GM18907 (cell line): ENCODE measurements at regions not wholly inside any gene's neighbourhood (a gene's known extent, or its start where the extent isn't known, plus 50 kb on each side); places are given as distances from the start of the nearest gene placed in this dataset.
"Not testable (repeated sequence)": the region's sequence is repeated elsewhere in the genome, so short reads cannot be mapped to it uniquely, and the experiment has no call there.

Experiments used
- ATAC-seq: cut with Tn5 transposase; IDR thresholded peaks from one replicate; pipeline ENCODE4 v1.9.1; 2021; ENCODE audit warnings: mild to moderate bottlenecking, moderate library complexity; ENCODE audit not compliant: unreplicated experiment

GRCh38 chr16:5221831-5222230 is 124.2 kb upstream of the EEF2KMT start:
- not testable (repeated sequence) for ATAC-seq

DNA sequence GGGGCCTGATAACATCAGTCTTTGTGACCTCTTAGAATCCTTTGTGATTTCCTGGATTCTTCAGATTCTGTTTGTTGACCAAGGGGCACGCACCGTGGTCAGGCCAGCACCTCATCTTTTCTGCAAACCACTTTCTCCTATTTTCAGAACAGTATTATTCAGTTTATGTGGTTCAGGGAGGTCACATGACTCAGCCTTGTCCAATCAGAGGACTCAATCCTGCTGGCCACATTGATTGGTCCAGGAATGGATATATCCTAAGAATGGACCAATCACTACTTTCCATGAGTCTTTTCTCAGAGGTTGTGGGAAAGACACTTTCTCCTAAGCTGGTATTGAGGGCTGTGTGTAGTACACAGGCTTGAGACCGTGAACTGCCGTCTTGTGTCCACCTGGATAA is 123.1 kb upstream of the EEF2KMT start:
- no peak for ATAC-seq

DNA sequence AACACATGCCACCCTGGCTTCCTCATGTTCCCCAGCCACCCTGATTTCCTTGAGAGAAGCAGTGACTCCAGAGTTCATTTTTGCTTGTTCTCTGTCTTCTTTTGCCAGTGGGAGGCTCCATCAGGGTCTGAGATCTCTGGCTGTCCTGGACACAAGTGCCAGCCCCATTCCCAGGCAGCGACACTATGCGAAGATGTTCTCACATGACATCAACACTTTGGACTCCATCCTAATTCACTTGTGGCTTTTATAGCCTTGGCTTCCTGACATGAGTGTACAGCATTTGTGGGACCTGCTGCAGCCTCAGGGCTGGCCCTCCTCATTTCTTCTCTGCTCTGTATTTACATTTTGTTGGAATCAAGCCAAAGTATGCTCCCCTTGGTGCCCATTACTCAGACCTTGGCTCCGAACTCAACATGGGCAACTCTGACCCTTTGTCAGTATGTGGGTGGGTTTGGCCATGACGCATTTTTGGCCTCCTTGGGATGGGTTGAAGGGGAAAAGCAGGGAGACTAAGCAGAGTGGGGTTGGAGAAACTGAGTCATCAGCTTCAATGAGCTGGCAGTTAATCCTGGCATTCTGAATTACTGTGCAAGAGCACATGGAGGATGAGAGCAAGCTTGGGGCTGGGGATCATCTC is 119.0 kb upstream of the EEF2KMT start:
- no peak for ATAC-seq

DNA sequence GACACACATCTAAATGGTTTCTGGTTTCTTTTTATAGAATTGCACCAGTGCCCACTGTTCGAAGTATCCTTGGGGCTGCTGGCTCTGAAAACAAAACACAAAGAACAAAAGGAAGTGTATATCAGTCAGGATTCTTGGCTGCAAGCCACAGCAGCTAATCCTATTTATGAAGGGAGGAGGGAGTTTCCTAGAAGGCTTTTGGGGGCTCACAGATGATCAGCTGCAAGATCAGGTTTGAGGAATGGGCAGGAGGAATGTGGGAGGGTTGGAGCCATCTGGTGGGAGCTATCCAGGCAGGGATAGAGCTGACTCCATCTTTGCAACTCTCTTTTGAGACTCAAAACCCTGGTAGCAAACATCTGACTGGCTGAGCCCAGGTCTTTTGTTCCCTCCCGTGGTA is 118.3 kb upstream of the EEF2KMT start:
- ATAC-seq, result no peak

DNA sequence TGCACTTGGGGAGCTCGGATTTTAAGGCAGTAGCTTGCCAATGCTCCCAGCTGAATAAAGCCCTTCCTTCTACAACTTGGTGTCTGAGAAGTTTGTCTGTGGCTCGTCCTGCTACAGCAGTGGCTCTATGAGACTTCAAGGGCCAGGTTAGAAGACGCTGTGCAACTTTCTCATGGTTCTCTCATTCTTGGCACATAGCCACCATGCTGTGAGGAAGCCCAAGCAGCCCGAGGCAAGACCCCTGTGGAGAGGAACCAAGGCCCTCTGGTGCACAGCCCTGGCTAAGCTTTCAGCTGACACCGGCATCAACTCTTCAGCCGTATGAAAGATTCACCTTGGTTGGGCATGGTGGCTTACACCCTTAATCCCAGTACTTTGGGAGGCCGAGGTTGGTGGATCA is 116.9 kb upstream of the EEF2KMT start:
- no peak for ATAC-seq

DNA sequence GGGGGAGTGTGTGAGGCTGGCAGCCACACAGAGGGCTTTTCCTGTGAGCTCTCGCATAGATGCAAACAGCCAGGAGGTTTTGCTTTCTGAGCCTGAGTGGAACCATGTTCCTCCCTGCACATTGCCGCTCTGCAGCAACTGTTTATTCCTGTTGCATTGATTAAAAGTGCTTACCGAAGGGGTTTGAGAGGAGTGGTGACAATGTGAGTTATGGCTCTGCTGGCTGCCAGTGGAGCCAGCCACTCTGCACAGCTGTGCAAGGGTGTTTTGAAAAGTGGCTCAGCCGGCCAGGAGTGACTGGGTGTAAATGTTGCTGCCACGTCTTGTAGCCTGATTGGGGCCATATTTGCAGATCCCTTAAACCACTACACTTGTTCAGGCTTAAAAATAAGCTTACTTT is 114.9 kb upstream of the EEF2KMT start:
- not testable (repeated sequence) for ATAC-seq

GRCh38 chr16:5207862-5208498 is 110.4 kb upstream of the EEF2KMT start:
- not testable (repeated sequence) for ATAC-seq

GRCh38 chr16:5207001-5207523 is 109.5 kb upstream of the EEF2KMT start:
- ATAC-seq, result no peak

GRCh38 chr16:5206331-5206990 is 108.9 kb upstream of the EEF2KMT start:
- ATAC-seq, result no peak

DNA sequence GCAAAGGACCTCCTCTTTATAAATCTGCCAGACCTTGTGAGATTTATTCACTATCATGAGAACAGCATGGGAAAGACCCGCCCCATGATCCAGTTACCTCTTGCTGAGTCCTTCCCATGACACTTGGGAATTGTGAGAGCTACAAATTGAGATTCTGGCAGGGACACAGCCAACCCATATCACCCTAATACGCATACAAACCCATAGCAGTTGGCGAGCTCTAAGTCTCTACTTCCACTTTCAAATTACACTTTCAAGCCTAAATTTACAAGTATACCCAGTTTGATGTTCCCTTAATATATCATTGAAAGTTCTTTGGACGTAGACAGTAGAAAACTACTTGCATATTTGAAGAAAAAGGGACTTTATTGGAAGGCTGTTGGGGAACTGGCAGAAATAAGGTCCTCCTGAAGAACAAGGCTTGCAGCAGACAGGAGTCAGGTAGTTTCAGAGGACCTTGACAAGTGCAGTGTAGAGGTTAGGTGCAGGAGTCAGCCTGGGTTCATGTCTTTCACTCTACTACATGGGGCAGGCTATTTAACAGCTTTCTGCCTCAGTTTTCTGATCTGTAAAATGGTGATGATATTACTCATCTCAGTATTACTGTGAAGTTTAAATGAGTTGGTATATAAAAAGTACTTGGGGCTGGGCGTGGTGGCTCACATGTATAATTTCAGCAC is 107.9 kb upstream of the EEF2KMT start:
- no peak for ATAC-seq

- ATAC-seq, result not testable (repeated sequence)
Measured at GRCh38 chr16:5203675-5204074, 106.1 kb upstream of the EEF2KMT start.

DNA sequence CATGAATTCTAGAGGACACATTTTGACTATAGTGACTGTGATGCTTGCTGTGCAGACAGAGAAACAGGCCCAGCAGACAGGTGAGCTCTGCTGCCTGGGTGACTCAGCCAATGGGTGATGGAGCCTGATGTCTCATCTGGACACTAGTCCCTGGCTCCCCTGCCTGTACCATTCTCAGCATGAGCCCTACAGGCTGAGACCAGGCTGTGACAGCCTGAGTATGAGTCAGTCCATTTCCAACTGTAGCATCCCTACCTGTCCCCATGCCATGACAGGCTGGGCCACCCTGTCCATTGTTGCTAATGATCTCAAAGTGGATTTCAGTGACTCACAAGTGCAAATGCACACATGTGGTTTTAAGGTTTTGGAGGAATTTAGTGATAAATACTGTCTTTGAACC is 102.5 kb upstream of the EEF2KMT start:
- ATAC-seq, result no peak

DNA sequence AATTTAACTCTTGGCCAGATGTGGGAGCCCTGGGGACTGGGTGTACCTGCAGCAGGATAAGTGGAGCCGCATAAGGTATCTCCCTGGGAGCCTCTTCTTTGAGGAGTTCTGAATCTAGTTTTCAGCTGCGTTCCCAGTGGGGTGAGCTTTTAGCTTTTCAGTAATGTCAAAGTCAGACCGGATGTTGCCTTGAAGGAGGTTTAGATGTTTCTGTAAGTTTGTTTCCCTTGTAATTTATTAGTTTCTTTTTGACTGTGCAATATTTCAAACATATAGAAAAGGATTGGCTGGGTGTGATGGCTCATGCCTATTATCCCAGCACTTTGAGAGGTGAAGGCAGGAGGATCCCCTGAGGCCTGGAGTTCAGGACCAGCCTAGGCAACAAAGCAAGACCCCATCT is 98.6 kb upstream of the EEF2KMT start:
- ATAC-seq, result no peak

- ATAC-seq, result no peak
Measured at GRCh38 chr16:5193861-5194260, 96.3 kb upstream of the EEF2KMT start.

DNA sequence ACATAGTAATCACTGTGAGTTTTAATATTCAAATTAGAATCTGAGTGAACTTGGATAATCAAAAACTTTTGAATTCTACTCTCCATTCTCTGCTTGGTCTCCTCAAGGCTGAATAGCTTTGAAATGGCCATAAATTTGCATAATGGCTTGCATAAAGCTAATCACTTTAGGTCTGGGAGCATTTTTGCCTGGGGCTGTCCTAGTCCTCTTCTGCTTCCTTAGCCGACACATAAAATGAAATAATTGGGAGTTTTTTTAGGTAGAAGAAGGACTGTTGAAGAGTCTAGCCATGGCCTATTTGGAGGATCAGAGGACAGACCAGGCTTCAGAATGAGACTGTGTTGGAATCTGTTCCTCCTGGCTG is 91.4 kb upstream of the EEF2KMT start:
- no peak for ATAC-seq

- ATAC-seq, result no peak
Measured at GRCh38 chr16:5188318-5188988, 90.9 kb upstream of the EEF2KMT start.

GRCh38 chr16:5187402-5187952 is 89.9 kb upstream of the EEF2KMT start:
- no peak for ATAC-seq

DNA sequence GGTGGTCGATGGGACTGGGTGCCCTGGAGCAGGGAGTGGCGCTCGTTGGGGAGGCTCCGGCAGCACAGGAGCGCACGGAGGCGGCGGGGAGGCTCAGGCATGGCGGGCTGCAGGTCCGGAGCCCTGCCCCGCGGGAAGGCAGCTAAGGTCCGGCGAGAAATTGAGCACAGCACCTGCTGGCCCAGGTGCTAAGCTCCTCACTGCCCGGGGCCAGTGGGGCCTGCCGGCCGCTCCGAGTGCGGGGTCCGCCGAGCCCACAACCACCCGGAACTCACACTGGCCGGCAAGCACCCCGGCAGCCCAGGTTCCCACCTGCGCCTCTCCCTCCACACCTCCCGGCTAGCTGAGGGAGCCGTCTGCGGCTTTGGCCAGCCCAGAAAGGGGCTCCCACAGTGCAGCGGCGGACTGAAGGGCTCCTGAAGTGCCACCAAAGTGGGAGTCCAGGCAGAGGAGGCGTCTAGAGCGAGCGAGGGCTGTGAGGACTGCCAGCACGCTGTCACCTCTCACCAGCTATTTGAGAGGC is 88.8 kb upstream of the EEF2KMT start:
- ATAC-seq, result no peak

GRCh38 chr16:5176505-5176904 is 78.9 kb upstream of the EEF2KMT start:
- no peak for ATAC-seq

GRCh38 chr16:5175266-5175665 is 77.7 kb upstream of the EEF2KMT start:
- ATAC-seq, result no peak

- ATAC-seq, result no peak
Measured at GRCh38 chr16:5166486-5166885, 68.9 kb upstream of the EEF2KMT start.
